ENCODE measurements at regions not wholly inside any gene's neighbourhood (a gene's known extent, or its start where the extent isn't known, plus 50 kb on each side); places are given as distances from the start of the nearest gene placed in this dataset.

DNA sequence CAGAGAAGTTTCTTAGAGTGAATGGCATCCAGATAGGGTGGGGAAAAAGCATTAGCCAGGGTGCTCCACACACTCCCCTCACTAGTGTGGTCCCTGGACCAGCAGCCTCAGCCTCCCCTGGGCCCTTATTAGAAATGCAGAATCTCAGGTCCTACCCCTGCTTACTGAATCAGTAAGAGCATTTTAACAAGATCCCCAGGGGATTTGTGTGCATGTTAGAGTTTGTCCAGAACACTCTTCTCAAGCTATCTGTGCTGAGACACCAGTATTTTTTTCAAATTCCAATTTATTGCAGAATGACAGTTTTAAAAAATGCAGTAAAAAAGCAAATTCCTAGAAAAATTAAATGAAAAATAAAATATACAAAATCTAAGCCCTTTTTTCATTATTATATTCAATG lies 123.1 kb downstream of the MIAT start:
- Histone ChIP-seq H3K36me3 (ENCODE audit: control insufficient read depth, insufficient read depth, low read length) (peaks cover 2% of the 10 kb centered on the region; the same call in 1 of the 2 replicates), H3K27me3 (replicated peaks; ENCODE audit: control insufficient read depth, insufficient read depth, low read length) (no peaks in the 10 kb centered on the region), H3K4me3 (replicated peaks; ENCODE audit: low read depth, low read length) (no peak overlapping the region)
- no peak for DNase-seq (ENCODE audit: extremely low read depth, insufficient read length)
- TF ChIP-seq, protein P1, sequence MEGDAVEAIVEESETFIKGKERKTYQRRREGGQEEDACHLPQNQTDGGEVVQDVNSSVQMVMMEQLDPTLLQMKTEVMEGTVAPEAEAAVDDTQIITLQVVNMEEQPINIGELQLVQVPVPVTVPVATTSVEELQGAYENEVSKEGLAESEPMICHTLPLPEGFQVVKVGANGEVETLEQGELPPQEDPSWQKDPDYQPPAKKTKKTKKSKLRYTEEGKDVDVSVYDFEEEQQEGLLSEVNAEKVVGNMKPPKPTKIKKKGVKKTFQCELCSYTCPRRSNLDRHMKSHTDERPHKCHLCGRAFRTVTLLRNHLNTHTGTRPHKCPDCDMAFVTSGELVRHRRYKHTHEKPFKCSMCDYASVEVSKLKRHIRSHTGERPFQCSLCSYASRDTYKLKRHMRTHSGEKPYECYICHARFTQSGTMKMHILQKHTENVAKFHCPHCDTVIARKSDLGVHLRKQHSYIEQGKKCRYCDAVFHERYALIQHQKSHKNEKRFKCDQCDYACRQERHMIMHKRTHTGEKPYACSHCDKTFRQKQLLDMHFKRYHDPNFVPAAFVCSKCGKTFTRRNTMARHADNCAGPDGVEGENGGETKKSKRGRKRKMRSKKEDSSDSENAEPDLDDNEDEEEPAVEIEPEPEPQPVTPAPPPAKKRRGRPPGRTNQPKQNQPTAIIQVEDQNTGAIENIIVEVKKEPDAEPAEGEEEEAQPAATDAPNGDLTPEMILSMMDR (IDR thresholded peaks at IDR 0.05; ENCODE audit: insufficient read depth, low read length, poor library complexity, severe bottlenecking): no peak

DNA sequence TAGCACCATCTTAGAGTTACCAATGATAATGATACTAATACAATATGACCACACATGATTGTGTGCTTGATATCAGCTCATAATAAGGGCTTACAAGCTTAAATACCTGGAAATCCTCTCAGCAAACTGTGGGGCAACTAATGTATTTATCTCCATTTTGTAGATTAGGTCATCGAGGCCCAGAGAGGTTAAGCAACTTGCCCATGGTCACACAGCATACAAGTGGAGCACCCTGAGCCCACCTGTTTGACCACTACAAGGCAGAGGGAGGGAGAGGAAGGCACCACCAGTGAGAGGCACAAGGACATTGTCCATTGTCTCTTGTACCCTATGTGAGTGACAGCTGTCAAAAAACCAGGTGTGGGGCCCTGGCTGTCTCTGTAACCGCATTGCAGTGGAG lies 123.7 kb downstream of the MIAT start:
- H3K4me3 ChIP-seq (replicated peaks; ENCODE audit: low read depth, low read length): no peak overlapping the region
- peaks cover 2% of the 10 kb centered on the region; the same call in 1 of the 2 replicates for H3K36me3 ChIP-seq (ENCODE audit: control insufficient read depth, insufficient read depth, low read length)
- DNase-seq (ENCODE audit: extremely low read depth, insufficient read length): no peak
- no peaks in the 10 kb centered on the region for H3K27me3 ChIP-seq (replicated peaks; ENCODE audit: control insufficient read depth, insufficient read depth, low read length)
- TF ChIP-seq, protein P1 (IDR thresholded peaks at IDR 0.05; ENCODE audit: insufficient read depth, low read length, poor library complexity, severe bottlenecking): no peak

DNA sequence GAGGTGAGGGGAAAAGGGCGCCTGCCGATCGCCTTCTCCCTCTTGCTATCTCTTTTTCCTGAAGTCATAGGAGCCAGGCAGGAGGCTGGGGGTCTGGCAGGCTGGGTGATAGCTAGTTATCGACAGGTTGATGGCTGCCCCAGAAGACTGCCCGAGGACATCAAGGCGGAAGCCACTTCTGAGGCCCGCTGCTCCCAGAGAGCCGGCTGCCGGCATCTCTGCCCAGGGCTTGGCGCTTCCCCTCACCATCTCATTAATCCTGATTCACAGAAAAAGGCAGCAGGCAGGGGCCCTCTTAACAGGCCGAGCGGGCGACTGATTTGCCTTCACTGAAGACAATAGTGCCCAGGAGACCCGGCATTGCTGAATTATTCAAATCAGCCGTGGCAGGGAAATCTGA lies 124.2 kb downstream of the MIAT start:
- TF ChIP-seq, protein P1 (IDR thresholded peaks at IDR 0.05; ENCODE audit: insufficient read depth, low read length, poor library complexity, severe bottlenecking): no peak
- peaks cover 2% of the 10 kb centered on the region; the same call in 1 of the 2 replicates for H3K36me3 ChIP-seq (ENCODE audit: control insufficient read depth, insufficient read depth, low read length)
- no peak overlapping the region for H3K4me3 ChIP-seq (replicated peaks; ENCODE audit: low read depth, low read length)
- no peak for DNase-seq (ENCODE audit: extremely low read depth, insufficient read length)
- no peaks in the 10 kb centered on the region for H3K27me3 ChIP-seq (replicated peaks; ENCODE audit: control insufficient read depth, insufficient read depth, low read length)

- no peak for DNase-seq (ENCODE audit: extremely low read depth, insufficient read length)
- Histone ChIP-seq H3K4me3 (replicated peaks; ENCODE audit: low read depth, low read length) (no peak overlapping the region), H3K36me3 (ENCODE audit: control insufficient read depth, insufficient read depth, low read length) (peaks cover 2% of the 10 kb centered on the region; the same call in 1 of the 2 replicates), H3K27me3 (replicated peaks; ENCODE audit: control insufficient read depth, insufficient read depth, low read length) (no peaks in the 10 kb centered on the region)
- TF ChIP-seq, protein P1 (IDR thresholded peaks at IDR 0.05; ENCODE audit: insufficient read depth, low read length, poor library complexity, severe bottlenecking): no peak
These were observed 126.5 kb downstream of the MIAT start for GRCh38 chr22:26783885-26784284.

GRCh38 chr22:26784772-26785171 lies 127.4 kb downstream of the MIAT start:
- Histone ChIP-seq H3K4me3 (replicated peaks; ENCODE audit: low read depth, low read length) (no peak overlapping the region), H3K27me3 (replicated peaks; ENCODE audit: control insufficient read depth, insufficient read depth, low read length) (no peaks in the 10 kb centered on the region), H3K36me3 (ENCODE audit: control insufficient read depth, insufficient read depth, low read length) (peaks cover 2% of the 10 kb centered on the region; the same call in 1 of the 2 replicates)
- TF ChIP-seq, protein P1 (IDR thresholded peaks at IDR 0.05; ENCODE audit: insufficient read depth, low read length, poor library complexity, severe bottlenecking): no peak
- DNase-seq (ENCODE audit: extremely low read depth, insufficient read length): no peak

DNA sequence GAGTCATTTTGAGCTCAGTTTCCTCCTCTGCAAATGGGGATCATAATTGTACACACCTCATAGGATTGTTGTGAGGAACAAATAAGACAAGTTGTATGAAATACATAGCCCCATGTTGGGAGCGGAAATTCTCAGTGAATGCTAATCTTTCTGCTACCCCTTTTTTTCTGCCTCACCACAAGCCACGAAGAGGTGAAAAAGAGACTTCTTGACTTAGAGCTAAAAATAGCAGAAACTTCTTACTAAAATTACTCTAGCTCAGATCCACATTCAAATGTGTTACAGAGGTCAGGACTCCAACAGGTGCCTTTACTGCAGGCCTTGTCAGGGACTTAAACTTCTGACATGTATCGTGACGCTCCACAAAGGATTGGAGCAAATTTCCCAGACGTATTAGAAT lies 128.5 kb downstream of the MIAT start:
- TF ChIP-seq, protein P1 (IDR thresholded peaks at IDR 0.05; ENCODE audit: insufficient read depth, low read length, poor library complexity, severe bottlenecking): no peak
- H3K4me3 ChIP-seq (replicated peaks; ENCODE audit: low read depth, low read length): no peak overlapping the region
- no peak for DNase-seq (ENCODE audit: extremely low read depth, insufficient read length)
- no peaks in the 10 kb centered on the region for H3K27me3 ChIP-seq (replicated peaks; ENCODE audit: control insufficient read depth, insufficient read depth, low read length)
- H3K36me3 ChIP-seq (ENCODE audit: control insufficient read depth, insufficient read depth, low read length): no peaks in the 10 kb centered on the region; the same call in 1 of the 2 replicates

Data from GM06990 (cell line).